Brain microvascular endothelial cell (primary cell): ENCODE measurements at regions not wholly inside any gene's neighbourhood (a gene's known extent, or its start where the extent isn't known, plus 50 kb on each side); places are given as distances from the start of the nearest gene placed in this dataset.

Experiments
- DNase-seq: peaks from one replicate; pipeline ENCODE4 v3.0.0-alpha.2; 2020
- H3K27ac ChIP-seq: fragments of 250-450 bp; sonication (Bioruptor Pico); 2 replicates; pipeline ENCODE4 v1.5.1; 2020; ENCODE audit warnings: mild to moderate bottlenecking, moderate library complexity
- H3K27me3 ChIP-seq: fragments of 250-450 bp; sonication (Bioruptor Pico); replicated peaks from 2 replicates; pipeline ENCODE4 v1.5.1; 2020; ENCODE audit warnings: mild to moderate bottlenecking
- H3K36me3 ChIP-seq: fragments of 250-450 bp; sonication (Bioruptor Pico); replicated peaks from 2 replicates; pipeline ENCODE4 v1.5.1; 2020; ENCODE audit warnings: mild to moderate bottlenecking
- H3K4me3 ChIP-seq: 2 replicates; pipeline ENCODE4 v1.5.1; 2011; ENCODE audit warnings: low read depth, mild to moderate bottlenecking, control low read depth, low read length, moderate library complexity
- in situ Hi-C: cut with HindIII; loops from 2 replicates; pipeline ENCODE4 v1.10.0; 2017; ENCODE audit warnings: low sequenced_read_pairs, low pct_ligation_motif_present
- TF ChIP-seq, protein P1 (sequence below): IDR thresholded peaks from 2 replicates; pipeline ENCODE4 v1.5.1; 2011; ENCODE audit warnings: low read depth, mild to moderate bottlenecking, moderate library complexity, low read length, control low read depth, inconsistent platforms; ENCODE audit errors: missing control alignments

GRCh38 chr5:39668980-39669379 lies 244.2 kb upstream of the DAB2 start:
- TF ChIP-seq, protein P1, sequence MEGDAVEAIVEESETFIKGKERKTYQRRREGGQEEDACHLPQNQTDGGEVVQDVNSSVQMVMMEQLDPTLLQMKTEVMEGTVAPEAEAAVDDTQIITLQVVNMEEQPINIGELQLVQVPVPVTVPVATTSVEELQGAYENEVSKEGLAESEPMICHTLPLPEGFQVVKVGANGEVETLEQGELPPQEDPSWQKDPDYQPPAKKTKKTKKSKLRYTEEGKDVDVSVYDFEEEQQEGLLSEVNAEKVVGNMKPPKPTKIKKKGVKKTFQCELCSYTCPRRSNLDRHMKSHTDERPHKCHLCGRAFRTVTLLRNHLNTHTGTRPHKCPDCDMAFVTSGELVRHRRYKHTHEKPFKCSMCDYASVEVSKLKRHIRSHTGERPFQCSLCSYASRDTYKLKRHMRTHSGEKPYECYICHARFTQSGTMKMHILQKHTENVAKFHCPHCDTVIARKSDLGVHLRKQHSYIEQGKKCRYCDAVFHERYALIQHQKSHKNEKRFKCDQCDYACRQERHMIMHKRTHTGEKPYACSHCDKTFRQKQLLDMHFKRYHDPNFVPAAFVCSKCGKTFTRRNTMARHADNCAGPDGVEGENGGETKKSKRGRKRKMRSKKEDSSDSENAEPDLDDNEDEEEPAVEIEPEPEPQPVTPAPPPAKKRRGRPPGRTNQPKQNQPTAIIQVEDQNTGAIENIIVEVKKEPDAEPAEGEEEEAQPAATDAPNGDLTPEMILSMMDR: no peak
- DNase-seq: no peak
- Histone ChIP-seq H3K27ac (no peak overlapping the region), H3K4me3 (no peak overlapping the region), H3K36me3 (no peaks in the 10 kb centered on the region), H3K27me3 (no peaks in the 10 kb centered on the region)
- in situ Hi-C loops: no loop called here

- in situ Hi-C loops: no loop called here
- H3K36me3 ChIP-seq: no peaks in the 10 kb centered on the region
- TF ChIP-seq, protein P1: no peak
- no peak for DNase-seq
- no peak overlapping the region for H3K4me3 ChIP-seq
- no peak overlapping the region for H3K27ac ChIP-seq
- no peaks in the 10 kb centered on the region for H3K27me3 ChIP-seq
These were observed 240.5 kb upstream of the DAB2 start for GRCh38 chr5:39665328-39665727.

- Histone ChIP-seq H3K27me3 (no peaks in the 10 kb centered on the region), H3K4me3 (no peak overlapping the region), H3K27ac (no peak overlapping the region), H3K36me3 (no peaks in the 10 kb centered on the region)
- no peak for DNase-seq
- in situ Hi-C loops: no loop called here
- TF ChIP-seq, protein P1: no peak
These were observed 238.2 kb upstream of the DAB2 start for GRCh38 chr5:39662945-39663344.

DNA sequence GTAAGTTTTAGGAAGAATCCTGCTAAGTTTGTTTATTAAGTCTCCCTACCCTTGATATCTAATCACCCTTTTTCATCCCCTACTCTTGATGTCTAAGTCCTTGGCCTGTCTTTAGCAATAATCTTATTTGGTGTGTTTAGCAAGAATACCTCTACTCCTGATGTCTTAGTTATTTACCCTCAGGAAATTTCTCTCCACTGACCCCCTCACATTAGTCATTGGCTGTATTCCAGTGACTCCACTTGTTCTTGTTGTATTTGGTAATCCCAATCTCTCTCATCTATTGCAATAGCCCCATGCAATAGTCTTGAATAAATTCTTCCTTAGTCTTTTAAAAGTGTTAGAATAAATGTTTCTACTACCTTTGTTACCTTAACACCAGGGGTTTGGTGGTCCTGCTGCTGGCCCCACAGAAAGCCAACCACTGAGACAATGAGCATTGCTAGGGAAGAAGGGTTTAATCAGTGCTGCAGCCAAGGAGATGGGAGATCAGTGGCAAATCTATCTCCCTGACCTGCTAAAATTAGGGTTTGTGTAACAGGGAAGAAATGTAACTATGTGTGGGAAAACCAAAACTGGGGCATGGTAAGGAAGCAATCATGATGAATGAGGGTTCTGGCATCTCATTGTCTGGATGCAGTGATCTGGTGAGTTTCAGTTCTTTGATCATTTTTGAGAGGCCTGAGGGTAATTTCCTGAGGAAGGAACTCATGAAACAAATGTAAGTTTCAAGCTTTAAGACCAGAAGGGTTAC lies 236.4 kb upstream of the DAB2 start:
- no peaks in the 10 kb centered on the region for H3K27me3 ChIP-seq
- no peaks in the 10 kb centered on the region for H3K36me3 ChIP-seq
- no peak overlapping the region for H3K4me3 ChIP-seq
- H3K27ac ChIP-seq: peak overlapping the region; percentile 35
- TF ChIP-seq, protein P1: no peak
- DNase-seq: peak; percentile 49
- in situ Hi-C loops: no loop called here

DNA sequence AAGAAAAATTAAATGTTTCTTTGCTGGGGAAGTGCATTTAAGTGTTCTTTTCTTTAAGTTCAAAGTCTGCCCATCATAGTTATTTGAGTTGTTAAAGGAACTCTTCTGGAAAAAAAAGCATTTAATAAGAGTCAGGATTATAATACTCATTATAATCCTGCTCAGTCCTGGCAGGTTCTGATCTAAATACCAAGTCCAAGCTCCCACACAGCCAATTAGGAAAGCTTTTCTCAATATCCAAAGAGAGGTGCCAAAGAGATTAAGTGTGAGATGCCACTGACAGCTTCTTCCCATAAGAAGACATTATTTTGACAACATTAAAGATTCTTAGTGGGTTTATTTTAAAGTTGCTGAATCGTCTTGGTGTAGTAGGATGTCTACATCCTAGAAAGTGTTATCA lies 235.2 kb upstream of the DAB2 start:
- in situ Hi-C loops: no loop called here
- Histone ChIP-seq H3K27ac (no peak overlapping the region), H3K36me3 (no peaks in the 10 kb centered on the region), H3K27me3 (no peaks in the 10 kb centered on the region), H3K4me3 (no peak overlapping the region)
- DNase-seq: no peak
- TF ChIP-seq, protein P1: no peak

DNA sequence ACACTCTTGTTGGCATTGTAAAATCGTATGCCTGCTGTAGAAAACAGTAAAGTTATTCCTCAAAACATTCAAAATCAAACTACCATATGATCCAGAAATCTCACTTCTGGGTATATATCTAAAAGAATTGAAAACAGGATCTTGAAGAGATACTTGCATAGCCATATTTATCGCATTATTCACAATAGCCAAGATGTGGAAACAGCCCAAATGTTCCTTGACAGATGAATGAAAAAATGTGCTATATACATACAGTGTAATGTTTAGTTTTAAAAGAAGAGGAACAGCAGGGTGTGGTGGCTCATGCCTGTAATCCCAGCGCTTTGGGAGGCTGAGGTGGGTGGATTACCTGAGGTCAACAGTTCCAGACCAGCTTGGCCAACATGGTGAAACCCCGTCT lies 234.1 kb upstream of the DAB2 start:
- H3K4me3 ChIP-seq: no peak overlapping the region
- in situ Hi-C loops: no loop called here

More for the DNA sequence above, 234.1 kb upstream of the DAB2 start:
- no peaks in the 10 kb centered on the region for H3K27me3 ChIP-seq
- no peak for DNase-seq
- H3K36me3 ChIP-seq: no peaks in the 10 kb centered on the region
- TF ChIP-seq, protein P1: no peak
- no peak overlapping the region for H3K27ac ChIP-seq
